ENCODE measurements at regions not wholly inside any gene's neighbourhood (a gene's known extent, or its start where the extent isn't known, plus 50 kb on each side); places are given as distances from the start of the nearest gene placed in this dataset.

GRCh38 chr3:101169516-101169915 lies 150.9 kb downstream of the IMPG2 start:
- H3K4me1 ChIP-seq (ENCODE audit: insufficient read depth, low read length): peaks cover 11% of the 10 kb centered on the region
- H4K20me1 ChIP-seq (ENCODE audit: insufficient read depth, low read length): no peaks in the 10 kb centered on the region
- no peak for DNase-seq (ENCODE audit: insufficient read length, low spot score, missing footprints)
- H3K27me3 ChIP-seq (ENCODE audit: insufficient read depth, low read length): no peaks in the 10 kb centered on the region
- no peaks in the 10 kb centered on the region for H3K9me3 ChIP-seq (ENCODE audit: low read depth, low read length)
- H3K27ac ChIP-seq (ENCODE audit: low read depth, low read length): no peak overlapping the region
- H3K4me3 ChIP-seq (ENCODE audit: insufficient read depth, low read length): no peak overlapping the region
- no peak overlapping the region for H3K4me2 ChIP-seq (ENCODE audit: insufficient read depth, low read length)
- H3K36me3 ChIP-seq (ENCODE audit: insufficient read depth, low read length): no peaks in the 10 kb centered on the region
- H3K79me2 ChIP-seq (ENCODE audit: insufficient read depth, low read length): no peaks in the 10 kb centered on the region
- no peak overlapping the region for H2AFZ ChIP-seq (ENCODE audit: low read length)
- no peak for TF ChIP-seq CTCF (IDR thresholded peaks at IDR 0.05; ENCODE audit: extremely low read depth, low read depth, low read length)

GRCh38 chr3:101167376-101167775 lies 153.0 kb downstream of the IMPG2 start:
- Histone ChIP-seq H3K36me3 (ENCODE audit: insufficient read depth, low read length) (no peaks in the 10 kb centered on the region), H3K79me2 (ENCODE audit: insufficient read depth, low read length) (no peaks in the 10 kb centered on the region), H3K4me2 (ENCODE audit: insufficient read depth, low read length) (no peak overlapping the region), H3K4me3 (ENCODE audit: insufficient read depth, low read length) (no peak overlapping the region), H3K27ac (ENCODE audit: low read depth, low read length) (no peak overlapping the region), H3K27me3 (ENCODE audit: insufficient read depth, low read length) (no peaks in the 10 kb centered on the region), H3K9me3 (ENCODE audit: low read depth, low read length) (no peaks in the 10 kb centered on the region), H3K4me1 (ENCODE audit: insufficient read depth, low read length) (peaks cover 14% of the 10 kb centered on the region), H2AFZ (ENCODE audit: low read length) (no peak overlapping the region), H4K20me1 (ENCODE audit: insufficient read depth, low read length) (no peaks in the 10 kb centered on the region)
- no peak for DNase-seq (ENCODE audit: insufficient read length, low spot score, missing footprints)
- TF ChIP-seq CTCF (IDR thresholded peaks at IDR 0.05; ENCODE audit: extremely low read depth, low read depth, low read length): no peak

GRCh38 chr3:101166150-101166549 lies 154.2 kb downstream of the IMPG2 start:
- Histone ChIP-seq H3K27me3 (ENCODE audit: insufficient read depth, low read length) (no peaks in the 10 kb centered on the region), H3K4me2 (ENCODE audit: insufficient read depth, low read length) (no peak overlapping the region), H3K79me2 (ENCODE audit: insufficient read depth, low read length) (no peaks in the 10 kb centered on the region), H3K4me1 (ENCODE audit: insufficient read depth, low read length) (peaks cover 14% of the 10 kb centered on the region), H2AFZ (ENCODE audit: low read length) (no peak overlapping the region), H3K36me3 (ENCODE audit: insufficient read depth, low read length) (no peaks in the 10 kb centered on the region), H4K20me1 (ENCODE audit: insufficient read depth, low read length) (no peaks in the 10 kb centered on the region), H3K9me3 (ENCODE audit: low read depth, low read length) (no peaks in the 10 kb centered on the region), H3K27ac (ENCODE audit: low read depth, low read length) (no peak overlapping the region), H3K4me3 (ENCODE audit: insufficient read depth, low read length) (no peak overlapping the region)
- no peak for TF ChIP-seq CTCF (IDR thresholded peaks at IDR 0.05; ENCODE audit: extremely low read depth, low read depth, low read length)
- DNase-seq (ENCODE audit: insufficient read length, low spot score, missing footprints): no peak

GRCh38 chr3:101163554-101163953 lies 156.8 kb downstream of the IMPG2 start:
- Histone ChIP-seq H3K27ac (ENCODE audit: low read depth, low read length) (no peak overlapping the region), H3K4me1 (ENCODE audit: insufficient read depth, low read length) (peaks cover 10% of the 10 kb centered on the region), H3K4me3 (ENCODE audit: insufficient read depth, low read length) (no peak overlapping the region), H3K36me3 (ENCODE audit: insufficient read depth, low read length) (no peaks in the 10 kb centered on the region), H2AFZ (ENCODE audit: low read length) (no peak overlapping the region), H3K79me2 (ENCODE audit: insufficient read depth, low read length) (no peaks in the 10 kb centered on the region), H3K4me2 (ENCODE audit: insufficient read depth, low read length) (no peak overlapping the region), H3K9me3 (ENCODE audit: low read depth, low read length) (no peaks in the 10 kb centered on the region), H3K27me3 (ENCODE audit: insufficient read depth, low read length) (no peaks in the 10 kb centered on the region), H4K20me1 (ENCODE audit: insufficient read depth, low read length) (no peaks in the 10 kb centered on the region)
- no peak for DNase-seq (ENCODE audit: insufficient read length, low spot score, missing footprints)
- no peak for TF ChIP-seq CTCF (IDR thresholded peaks at IDR 0.05; ENCODE audit: extremely low read depth, low read depth, low read length)

Measured in osteoblast (primary cell).